Vagina (tissue), 2 donors: ENCODE measurements at regions not wholly inside any gene's neighbourhood (a gene's known extent, or its start where the extent isn't known, plus 50 kb on each side); places are given as distances from the start of the nearest gene placed in this dataset.

Source experiments
- DNase-seq, 2 donors: peaks; one replicate each; pipeline ENCODE4 v3.0.0-alpha.2; 2017; ENCODE audit errors: extremely low spot score in 2 of 2
- H3K27ac ChIP-seq: fragments of 200-600 bp; sonication (generic); one replicate; pipeline ENCODE4 v1.5.1; 2019
- H3K27me3 ChIP-seq: fragments of 200-600 bp; sonication (generic); one replicate; pipeline ENCODE4 v1.5.1; 2019
- H3K36me3 ChIP-seq, 2 donors: fragments of 200-600 bp; sonication (generic); one replicate each; pipeline ENCODE4 v1.5.1; 2017 to 2019
- H3K4me1 ChIP-seq: fragments of 200-600 bp; sonication (generic); one replicate; pipeline ENCODE4 v1.5.1; 2019
- H3K4me3 ChIP-seq, 2 donors: fragments of 200-600 bp; sonication (generic); 1 replicate in 1 of 2; 2 replicates in 1 of 2; pipeline ENCODE4 v1.5.1; 2016 to 2019
- H3K9me3 ChIP-seq: fragments of 200-600 bp; sonication (generic); one replicate; pipeline ENCODE4 v1.5.1; 2019
- CTCF ChIP-seq, 3 experiments: fragments of 450-650 bp in 2 of 3; fragments of 200-600 bp in 1 of 3; sonication (generic) in 1 of 3; IDR thresholded peaks; one replicate each; pipeline ENCODE4 v1.5.1; 2017 to 2019; ENCODE audit warnings: antibody characterized with exemption in 3 of 3, mild to moderate bottlenecking in 2 of 3, moderate library complexity in 2 of 3
- POLR2A ChIP-seq, 2 donors: fragments of 450-650 bp; IDR thresholded peaks; one replicate each; pipeline ENCODE4 v1.6.1; 2017; ENCODE audit warnings: antibody characterized with exemption in 2 of 2, mild to moderate bottlenecking in 2 of 2, moderate library complexity in 2 of 2
- POLR2AphosphoS5 ChIP-seq, 2 donors: sonication (generic); formaldehyde crosslinking; IDR thresholded peaks; one replicate each; pipeline ENCODE4 v1.9.0; 2017; ENCODE audit warnings: antibody characterized with exemption in 2 of 2, mild to moderate bottlenecking in 2 of 2, low read depth in 1 of 2; ENCODE audit not compliant: insufficient read depth in 1 of 2
- intact Hi-C: fragments of 100-400 bp; cut with DNase I; formaldehyde crosslinking; loops from one replicate; pipeline ENCODE4 v1.15.1; 2023

DNA sequence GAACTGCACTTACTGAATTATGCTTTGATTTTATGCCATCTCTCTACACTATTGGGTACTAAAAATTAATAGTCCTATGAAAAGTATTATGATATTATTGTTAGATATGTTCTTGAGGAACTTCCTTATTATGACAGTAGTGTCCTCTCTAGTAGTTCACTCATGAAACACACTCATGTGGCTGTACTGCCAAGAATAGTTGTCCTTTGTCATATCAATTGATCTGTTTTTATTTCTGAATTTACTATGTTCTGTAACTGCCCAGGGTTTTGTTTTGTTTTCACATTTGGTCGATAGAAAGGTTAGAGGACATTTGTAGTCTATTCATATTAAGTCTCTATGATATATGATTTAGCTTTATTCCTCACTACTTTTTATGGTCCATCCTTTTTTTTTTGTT lies 215.2 kb downstream of the PPARGC1A start:
- no peaks in the 10 kb centered on the region for H3K27me3 ChIP-seq
- intact Hi-C loops, result no loop called here
- no peak for TF ChIP-seq POLR2A (IDR thresholded peaks at IDR 0.05)
- TF ChIP-seq CTCF (IDR thresholded peaks at IDR 0.05), result no peak
- TF ChIP-seq POLR2AphosphoS5 (IDR thresholded peaks at IDR 0.05; ENCODE audit: insufficient read depth in 1 of 2, low read depth in 1 of 2), result no peak

GRCh38 chr4:23667659-23668058 lies 222.2 kb downstream of the PPARGC1A start:
- H3K4me1 ChIP-seq, result no peaks in the 10 kb centered on the region
- H3K9me3 ChIP-seq, result no peaks in the 10 kb centered on the region
- TF ChIP-seq CTCF (IDR thresholded peaks at IDR 0.05) (no peak), POLR2AphosphoS5 (IDR thresholded peaks at IDR 0.05; ENCODE audit: insufficient read depth in 1 of 2, low read depth in 1 of 2) (no peak), POLR2A (IDR thresholded peaks at IDR 0.05) (no peak)
- H3K36me3 ChIP-seq, result no peaks in the 10 kb centered on the region
- H3K27ac ChIP-seq, result no peak overlapping the region
- no peak overlapping the region for H3K4me3 ChIP-seq
- no peaks in the 10 kb centered on the region for H3K27me3 ChIP-seq
- DNase-seq, result no peak
- intact Hi-C loops, result no loop called here

More for the DNA sequence above, 215.2 kb downstream of the PPARGC1A start:
- Histone ChIP-seq H3K27ac (no peak overlapping the region), H3K9me3 (no peaks in the 10 kb centered on the region), H3K4me3 (no peak overlapping the region), H3K36me3 (no peaks in the 10 kb centered on the region), H3K4me1 (no peaks in the 10 kb centered on the region)
- DNase-seq, result no peak

DNA sequence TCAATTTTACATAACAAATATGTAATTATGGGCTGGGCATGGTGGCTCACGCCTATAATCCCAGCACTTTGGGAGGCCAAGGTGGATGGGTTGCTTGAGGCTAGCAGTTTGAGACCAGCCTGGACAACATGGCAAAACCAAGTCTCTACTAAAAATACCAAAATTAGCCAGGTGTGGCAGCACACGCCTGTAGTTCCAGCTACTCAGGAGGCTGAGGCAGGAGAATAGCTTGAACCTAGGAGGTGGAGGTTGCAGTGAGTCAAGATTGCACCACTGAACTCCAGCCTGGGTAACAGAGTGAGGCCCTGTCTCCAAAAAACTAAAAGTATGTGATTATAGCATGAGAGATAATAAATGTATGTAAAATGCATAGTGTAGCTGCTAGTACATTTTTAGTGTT lies 229.0 kb downstream of the PPARGC1A start:
- Histone ChIP-seq H3K27ac (no peak overlapping the region), H3K4me3 (no peak overlapping the region), H3K9me3 (no peaks in the 10 kb centered on the region), H3K36me3 (no peaks in the 10 kb centered on the region), H3K4me1 (no peaks in the 10 kb centered on the region), H3K27me3 (no peaks in the 10 kb centered on the region)
- intact Hi-C loops, result no loop called here
- DNase-seq, result no peak
- TF ChIP-seq CTCF (IDR thresholded peaks at IDR 0.05), result no peak
- no peak for TF ChIP-seq POLR2AphosphoS5 (IDR thresholded peaks at IDR 0.05; ENCODE audit: insufficient read depth in 1 of 2, low read depth in 1 of 2)
- TF ChIP-seq POLR2A (IDR thresholded peaks at IDR 0.05), result no peak

- no peak for TF ChIP-seq POLR2AphosphoS5 (IDR thresholded peaks at IDR 0.05; ENCODE audit: insufficient read depth in 1 of 2, low read depth in 1 of 2)
- TF ChIP-seq CTCF (IDR thresholded peaks at IDR 0.05), result no peak
- no peak for TF ChIP-seq POLR2A (IDR thresholded peaks at IDR 0.05)
Measured at GRCh38 chr4:23654791-23655190, 235.1 kb downstream of the PPARGC1A start.

GRCh38 chr4:23648854-23649596 lies 240.8 kb downstream of the PPARGC1A start:
- Histone ChIP-seq H3K4me3 (no peak overlapping the region), H3K27me3 (no peaks in the 10 kb centered on the region), H3K27ac (no peak overlapping the region), H3K36me3 (no peaks in the 10 kb centered on the region), H3K4me1 (no peaks in the 10 kb centered on the region), H3K9me3 (no peaks in the 10 kb centered on the region)
- intact Hi-C loops, result no loop called here
- DNase-seq, result no peak
- TF ChIP-seq CTCF (IDR thresholded peaks at IDR 0.05) (no peak), POLR2A (IDR thresholded peaks at IDR 0.05) (no peak), POLR2AphosphoS5 (IDR thresholded peaks at IDR 0.05; ENCODE audit: insufficient read depth in 1 of 2, low read depth in 1 of 2) (no peak)

More at GRCh38 chr4:23654791-23655190, 235.1 kb downstream of the PPARGC1A start:
- no peak for DNase-seq
- intact Hi-C loops, result no loop called here
- Histone ChIP-seq H3K36me3 (no peaks in the 10 kb centered on the region), H3K9me3 (no peaks in the 10 kb centered on the region), H3K27ac (no peak overlapping the region), H3K4me3 (no peak overlapping the region), H3K4me1 (no peaks in the 10 kb centered on the region), H3K27me3 (no peaks in the 10 kb centered on the region)
